ENCODE measurements at regions not wholly inside any gene's neighbourhood (a gene's known extent, or its start where the extent isn't known, plus 50 kb on each side); places are given as distances from the start of the nearest gene placed in this dataset.

- H3K4me3 ChIP-seq (ENCODE audit: low read length in 2 of 2), result no peak overlapping the region
- no CpG with 5 or more reads among the region's 3 CpGs for WGBS, 2 donors (ENCODE audit: extremely low coverage in 2 of 2, insufficient read length in 2 of 2, insufficient replicate concordance in 1 of 2)
- no peaks in the 10 kb centered on the region for H3K9me3 ChIP-seq (replicated peaks in 1 of 2; ENCODE audit: control insufficient read depth in 2 of 2, insufficient read depth in 1 of 2, low read depth in 1 of 2, low read length in 2 of 2)
- H3K79me1 ChIP-seq (ENCODE audit: low read depth, low read length), result peaks cover 2% of the 10 kb centered on the region
- no peak overlapping the region for H3K23ac ChIP-seq (ENCODE audit: low read depth, low read length, poor library complexity)
- H2AFZ ChIP-seq (ENCODE audit: low read length), result no peak overlapping the region
- no peak overlapping the region for H2BK12ac ChIP-seq (ENCODE audit: low read length)
- no peak overlapping the region for H3K4me2 ChIP-seq (ENCODE audit: insufficient read depth, low read length, poor library complexity, severe bottlenecking)
- H3K27me3 ChIP-seq (ENCODE audit: control insufficient read depth in 3 of 3, insufficient read depth in 3 of 3, low read depth in 1 of 3, low read length in 3 of 3), result no peaks in the 10 kb centered on the region
- H2BK15ac ChIP-seq (ENCODE audit: low read length), result no peak overlapping the region
- no peak for DNase-seq (ENCODE audit: low spot score)
- H3K14ac ChIP-seq (ENCODE audit: low read length), result no peak overlapping the region
- no peak overlapping the region for H3K4ac ChIP-seq (ENCODE audit: low read length)
- no peak overlapping the region for H3K9ac ChIP-seq (ENCODE audit: low read depth, low read length, poor library complexity)
- no peak overlapping the region for H2AK5ac ChIP-seq (ENCODE audit: low read depth, low read length)
- H4K8ac ChIP-seq (ENCODE audit: low read depth, low read length), result no peak overlapping the region
- no peaks in the 10 kb centered on the region for H3K36me3 ChIP-seq (replicated peaks in 1 of 2; ENCODE audit: control insufficient read depth in 2 of 2, insufficient read depth in 2 of 2, low read length in 2 of 2)
- H3K27ac ChIP-seq (replicated peaks; ENCODE audit: low read length), result no peak overlapping the region
- no peak overlapping the region for H2BK5ac ChIP-seq (ENCODE audit: low read length)
- H2BK120ac ChIP-seq (ENCODE audit: low read depth, low read length), result no peak overlapping the region
- no peaks in the 10 kb centered on the region for H3K4me1 ChIP-seq (ENCODE audit: control insufficient read depth in 2 of 2, insufficient read depth in 1 of 2, low read depth in 1 of 2, low read length in 2 of 2)
- no peak overlapping the region for H3K18ac ChIP-seq (ENCODE audit: low read length)
- H4K91ac ChIP-seq (ENCODE audit: low read depth, low read length, poor library complexity), result no peak overlapping the region
Observed at GRCh38 chr9:22815246-22815645, 368.6 kb downstream of the DMRTA1 start.

- Histone ChIP-seq H3K23ac (ENCODE audit: low read depth, low read length, poor library complexity) (no peak overlapping the region), H3K4ac (ENCODE audit: low read length) (no peak overlapping the region), H3K36me3 (replicated peaks in 1 of 2; ENCODE audit: control insufficient read depth in 2 of 2, insufficient read depth in 2 of 2, low read length in 2 of 2) (no peaks in the 10 kb centered on the region), H3K4me2 (ENCODE audit: insufficient read depth, low read length, poor library complexity, severe bottlenecking) (no peak overlapping the region), H2BK15ac (ENCODE audit: low read length) (no peak overlapping the region), H3K27ac (replicated peaks; ENCODE audit: low read length) (no peak overlapping the region), H2BK5ac (ENCODE audit: low read length) (no peak overlapping the region), H3K9me3 (replicated peaks in 1 of 2; ENCODE audit: control insufficient read depth in 2 of 2, insufficient read depth in 1 of 2, low read depth in 1 of 2, low read length in 2 of 2) (no peaks in the 10 kb centered on the region), H3K27me3 (ENCODE audit: control insufficient read depth in 3 of 3, insufficient read depth in 3 of 3, low read depth in 1 of 3, low read length in 3 of 3) (peaks cover 0 to 1% (median 0%) of the 10 kb centered on the region in 3 experiments), H2AK5ac (ENCODE audit: low read depth, low read length) (no peak overlapping the region), H3K9ac (ENCODE audit: low read depth, low read length, poor library complexity) (no peak overlapping the region), H4K91ac (ENCODE audit: low read depth, low read length, poor library complexity) (no peak overlapping the region), H4K8ac (ENCODE audit: low read depth, low read length) (no peak overlapping the region), H2AFZ (ENCODE audit: low read length) (no peak overlapping the region), H3K79me1 (ENCODE audit: low read depth, low read length) (peaks cover 2% of the 10 kb centered on the region), H3K14ac (ENCODE audit: low read length) (no peak overlapping the region), H3K4me1 (ENCODE audit: control insufficient read depth in 2 of 2, insufficient read depth in 1 of 2, low read depth in 1 of 2, low read length in 2 of 2) (no peaks in the 10 kb centered on the region), H2BK12ac (ENCODE audit: low read length) (no peak overlapping the region), H3K4me3 (ENCODE audit: low read length in 2 of 2) (no peak overlapping the region), H3K18ac (ENCODE audit: low read length) (no peak overlapping the region), H2BK120ac (ENCODE audit: low read depth, low read length) (no peak overlapping the region)
- DNase-seq (ENCODE audit: low spot score), result no peak
Observed at GRCh38 chr9:22817181-22817580, 370.6 kb downstream of the DMRTA1 start.

GRCh38 chr9:22829236-22829635 lies 382.6 kb downstream of the DMRTA1 start:
- no CpG with 5 or more reads among the region's 1 CpG for WGBS, 2 donors (ENCODE audit: extremely low coverage in 2 of 2, insufficient read length in 2 of 2, insufficient replicate concordance in 1 of 2)
- H2BK120ac ChIP-seq (ENCODE audit: low read depth, low read length), result no peak overlapping the region
- H3K4me3 ChIP-seq (ENCODE audit: low read length in 2 of 2), result no peak overlapping the region
- H2BK12ac ChIP-seq (ENCODE audit: low read length), result no peak overlapping the region
- H3K27ac ChIP-seq (replicated peaks; ENCODE audit: low read length), result no peak overlapping the region
- H2BK15ac ChIP-seq (ENCODE audit: low read length), result no peak overlapping the region
- no peaks in the 10 kb centered on the region for H3K4me1 ChIP-seq (ENCODE audit: control insufficient read depth in 2 of 2, insufficient read depth in 1 of 2, low read depth in 1 of 2, low read length in 2 of 2)
- H3K79me1 ChIP-seq (ENCODE audit: low read depth, low read length), result no peaks in the 10 kb centered on the region
- DNase-seq (ENCODE audit: low spot score), result no peak
- H3K36me3 ChIP-seq (replicated peaks in 1 of 2; ENCODE audit: control insufficient read depth in 2 of 2, insufficient read depth in 2 of 2, low read length in 2 of 2), result peaks cover 0 to 2% of the 10 kb centered on the region in 2 donors
- no peak overlapping the region for H3K9ac ChIP-seq (ENCODE audit: low read depth, low read length, poor library complexity)
- H4K8ac ChIP-seq (ENCODE audit: low read depth, low read length), result no peak overlapping the region
- no peak overlapping the region for H2AFZ ChIP-seq (ENCODE audit: low read length)
- no peaks in the 10 kb centered on the region for H3K9me3 ChIP-seq (replicated peaks in 1 of 2; ENCODE audit: control insufficient read depth in 2 of 2, insufficient read depth in 1 of 2, low read depth in 1 of 2, low read length in 2 of 2)
- H3K4me2 ChIP-seq (ENCODE audit: insufficient read depth, low read length, poor library complexity, severe bottlenecking), result no peak overlapping the region
- H3K4ac ChIP-seq (ENCODE audit: low read length), result no peak overlapping the region
- no peak overlapping the region for H3K23ac ChIP-seq (ENCODE audit: low read depth, low read length, poor library complexity)
- no peak overlapping the region for H3K14ac ChIP-seq (ENCODE audit: low read length)
- no peak overlapping the region for H4K91ac ChIP-seq (ENCODE audit: low read depth, low read length, poor library complexity)
- no peak overlapping the region for H3K18ac ChIP-seq (ENCODE audit: low read length)
- H2BK5ac ChIP-seq (ENCODE audit: low read length), result no peak overlapping the region
- H2AK5ac ChIP-seq (ENCODE audit: low read depth, low read length), result no peak overlapping the region
- no peaks in the 10 kb centered on the region for H3K27me3 ChIP-seq (ENCODE audit: control insufficient read depth in 3 of 3, insufficient read depth in 3 of 3, low read depth in 1 of 3, low read length in 3 of 3)

- Histone ChIP-seq H2BK120ac (ENCODE audit: low read depth, low read length) (no peak overlapping the region), H2BK12ac (ENCODE audit: low read length) (no peak overlapping the region), H4K8ac (ENCODE audit: low read depth, low read length) (no peak overlapping the region), H4K91ac (ENCODE audit: low read depth, low read length, poor library complexity) (no peak overlapping the region), H3K4me3 (ENCODE audit: low read length in 2 of 2) (no peak overlapping the region), H3K23ac (ENCODE audit: low read depth, low read length, poor library complexity) (no peak overlapping the region), H3K9me3 (replicated peaks in 1 of 2; ENCODE audit: control insufficient read depth in 2 of 2, insufficient read depth in 1 of 2, low read depth in 1 of 2, low read length in 2 of 2) (no peaks in the 10 kb centered on the region), H3K79me1 (ENCODE audit: low read depth, low read length) (no peaks in the 10 kb centered on the region), H3K4me1 (ENCODE audit: control insufficient read depth in 2 of 2, insufficient read depth in 1 of 2, low read depth in 1 of 2, low read length in 2 of 2) (peaks cover 0 to 2% of the 10 kb centered on the region in 2 donors), H3K36me3 (replicated peaks in 1 of 2; ENCODE audit: control insufficient read depth in 2 of 2, insufficient read depth in 2 of 2, low read length in 2 of 2) (no peaks in the 10 kb centered on the region), H3K14ac (ENCODE audit: low read length) (no peak overlapping the region), H3K4me2 (ENCODE audit: insufficient read depth, low read length, poor library complexity, severe bottlenecking) (no peak overlapping the region), H3K27me3 (ENCODE audit: control insufficient read depth in 3 of 3, insufficient read depth in 3 of 3, low read depth in 1 of 3, low read length in 3 of 3) (no peaks in the 10 kb centered on the region), H3K9ac (ENCODE audit: low read depth, low read length, poor library complexity) (no peak overlapping the region), H2AFZ (ENCODE audit: low read length) (no peak overlapping the region), H3K18ac (ENCODE audit: low read length) (no peak overlapping the region), H2BK5ac (ENCODE audit: low read length) (no peak overlapping the region), H3K4ac (ENCODE audit: low read length) (no peak overlapping the region), H3K27ac (replicated peaks; ENCODE audit: low read length) (no peak overlapping the region), H2BK15ac (ENCODE audit: low read length) (no peak overlapping the region), H2AK5ac (ENCODE audit: low read depth, low read length) (no peak overlapping the region)
- DNase-seq (ENCODE audit: low spot score), result no peak
- WGBS, 2 donors (ENCODE audit: extremely low coverage in 2 of 2, insufficient read length in 2 of 2, insufficient replicate concordance in 1 of 2), result no CpG with 5 or more reads among the region's 3 CpGs
Observed at GRCh38 chr9:22838266-22838665, 391.6 kb downstream of the DMRTA1 start.
